IMR-90 (cell line): ENCODE measurements at regions not wholly inside any gene's neighbourhood (a gene's known extent, or its start where the extent isn't known, plus 50 kb on each side); places are given as distances from the start of the nearest gene placed in this dataset.
A peak's percentile ranks its signal among the peaks of the same experiment; 100 is the strongest.

ENCODE experiments used
- ATAC-seq: fragments of 200-7000 bp; cut with Tn5 transposase; 2 replicates; pipeline ENCODE4 v1.9.1; 2020; ENCODE audit warnings: low read depth, mild to moderate bottlenecking, moderate library complexity
- BruUV-seq: library from RNA; stranded (reverse); fragments of 400-500 nt; replicated peaks from 2 replicates; lab custom pipeline; 2021; lab: Mats Ljungman, UMichigan
- CTCF ChIA-PET: fragments of 300-600 bp; formaldehyde crosslinking; extraction: SDS; loops from one replicate; lab custom pipeline; 2021; ENCODE audit warnings: antibody characterized with exemption; lab: Yijun Ruan, JAX
- POLR2A ChIA-PET: fragments of 300-600 bp; sonication (Branson Sonifier 250); formaldehyde crosslinking; loops from one replicate; lab custom pipeline; 2022; ENCODE audit warnings: antibody characterized with exemption; ENCODE audit not compliant: unreplicated experiment; lab: Charles Lee
- DNase-seq: peaks from one replicate; pipeline ENCODE4 v3.0.0; 2013
- H2AFZ ChIP-seq: replicated peaks from 2 replicates; pipeline ENCODE3; 2013; ENCODE audit warnings: low read length, mild to moderate bottlenecking; ENCODE audit not compliant: poor library complexity
- H2AK5ac ChIP-seq: 2 replicates; pipeline ENCODE4 v1.6.1; 2013; ENCODE audit warnings: low read depth, low read length, inconsistent platforms
- H2AK9ac ChIP-seq: replicated peaks from 2 replicates; pipeline ENCODE3; 2013; ENCODE audit warnings: mild to moderate bottlenecking, low read depth, low read length, moderate library complexity; ENCODE audit not compliant: poor library complexity
- H2BK120ac ChIP-seq: 2 replicates; pipeline ENCODE4 v1.6.1; 2013; ENCODE audit warnings: low read depth, low read length, inconsistent platforms
- H2BK15ac ChIP-seq: 3 replicates; pipeline ENCODE4 v1.6.1; 2013; ENCODE audit warnings: low read depth, low read length, inconsistent platforms
- H2BK20ac ChIP-seq: 2 replicates; pipeline ENCODE4 v1.6.1; 2013; ENCODE audit warnings: low read depth, mild to moderate bottlenecking, inconsistent platforms, low read length, moderate library complexity
- H2BK5ac ChIP-seq: 2 replicates; pipeline ENCODE4 v1.6.1; 2013; ENCODE audit warnings: mild to moderate bottlenecking, low read depth, low read length, inconsistent platforms; ENCODE audit not compliant: poor library complexity, severe bottlenecking
- H3K14ac ChIP-seq: replicated peaks from 2 replicates; pipeline ENCODE4 v1.6.1; 2013; ENCODE audit warnings: low read depth, low read length, inconsistent platforms
- H3K18ac ChIP-seq: 2 replicates; pipeline ENCODE4 v1.6.1; 2013; ENCODE audit warnings: low read depth, low read length, control low read depth
- H3K23ac ChIP-seq: 2 replicates; pipeline ENCODE4 v1.6.1; 2013; ENCODE audit warnings: low read depth, low read length, inconsistent platforms
- H3K27ac ChIP-seq: 2 replicates; pipeline ENCODE4 v1.5.1; 2013; ENCODE audit warnings: mild to moderate bottlenecking, control low read depth, low read length; ENCODE audit not compliant: insufficient read depth
- H3K27me3 ChIP-seq: 2 replicates; pipeline ENCODE4 v1.6.1; 2013; ENCODE audit warnings: low read length; ENCODE audit not compliant: control insufficient read depth, insufficient read depth
- H3K36me3 ChIP-seq: 2 replicates; pipeline ENCODE4 v1.6.1; 2013; ENCODE audit warnings: low read length, mixed read lengths; ENCODE audit not compliant: control insufficient read depth, insufficient read depth
- H3K4ac ChIP-seq: 2 replicates; pipeline ENCODE4 v1.6.1; 2013; ENCODE audit warnings: low read depth, low read length, inconsistent platforms
- H3K4me1 ChIP-seq: 2 replicates; pipeline ENCODE4 v1.6.1; 2013; ENCODE audit warnings: low read length, mixed read lengths; ENCODE audit not compliant: control insufficient read depth, insufficient read depth
- H3K4me2 ChIP-seq: 2 replicates; pipeline ENCODE4 v1.6.1; 2013; ENCODE audit warnings: low read depth, mild to moderate bottlenecking, control low read depth, low read length, moderate library complexity
- H3K4me3 ChIP-seq: 2 replicates; pipeline ENCODE4 v1.5.1; 2013; ENCODE audit warnings: low read depth, mild to moderate bottlenecking, control low read depth, low read length, moderate library complexity; ENCODE audit not compliant: insufficient read depth
- H3K56ac ChIP-seq: 2 replicates; pipeline ENCODE4 v1.6.1; 2013; ENCODE audit warnings: low read length, inconsistent platforms; ENCODE audit not compliant: insufficient read depth; ENCODE audit errors: extremely low read depth
- H3K79me1 ChIP-seq, 2 experiments: 2 replicates each; pipeline ENCODE4 v1.6.1; 2013; ENCODE audit warnings: low read length in 2 of 2, inconsistent platforms in 1 of 2, low read depth in 1 of 2
- H3K9ac ChIP-seq: 2 replicates; pipeline ENCODE4 v1.6.1; 2013; ENCODE audit warnings: low read depth, low read length, control low read depth
- H3K9me1 ChIP-seq: 2 replicates; pipeline ENCODE4 v1.6.1; 2013; ENCODE audit warnings: low read length, inconsistent platforms; ENCODE audit not compliant: insufficient read depth
- H3K9me3 ChIP-seq: 2 replicates; pipeline ENCODE4 v1.6.1; 2013; ENCODE audit warnings: low read length; ENCODE audit not compliant: control insufficient read depth, insufficient read depth
- H4K20me1 ChIP-seq: 2 replicates; pipeline ENCODE4 v1.6.1; 2013; ENCODE audit warnings: low read length, inconsistent platforms; ENCODE audit not compliant: insufficient read depth
- H4K5ac ChIP-seq: 2 replicates; pipeline ENCODE4 v1.6.1; 2013; ENCODE audit warnings: mild to moderate bottlenecking, low read depth, low read length, control low read depth
- H4K8ac ChIP-seq, 2 experiments: 2 replicates each; pipeline ENCODE4 v1.6.1; 2013; ENCODE audit warnings: low read depth in 2 of 2, low read length in 2 of 2, control low read depth in 1 of 2, inconsistent platforms in 1 of 2
- H4K91ac ChIP-seq: 2 replicates; pipeline ENCODE4 v1.6.1; 2013; ENCODE audit warnings: low read depth, low read length, inconsistent platforms; ENCODE audit not compliant: insufficient read depth
- BHLHE40 ChIP-seq: fragments of 150-350 bp; IDR thresholded peaks from 2 replicates; pipeline ENCODE4 v1.6.1; 2016; ENCODE audit warnings: mild to moderate bottlenecking, low read depth, low read length
- CEBPB ChIP-seq: IDR thresholded peaks from 2 replicates; pipeline ENCODE4 v1.6.1; 2012; ENCODE audit warnings: low read depth, low read length, improper control_type of control experiment
- CHD1 ChIP-seq: IDR thresholded peaks from 2 replicates; pipeline ENCODE4 v1.6.1; 2012; ENCODE audit warnings: low read depth, low read length, improper control_type of control experiment
- CTCF ChIP-seq: conservative IDR thresholded peaks from 2 replicates; pipeline ENCODE4 v1.5.1; 2012; ENCODE audit warnings: mild to moderate bottlenecking, low read depth, low read length, improper control_type of control experiment
- MAFK ChIP-seq: IDR thresholded peaks from 2 replicates; pipeline ENCODE4 v1.6.1; 2012; ENCODE audit warnings: low read depth, low read length, improper control_type of control experiment
- MXI1 ChIP-seq: IDR thresholded peaks from 2 replicates; pipeline ENCODE4 v1.6.1; 2012; ENCODE audit warnings: low read depth, mild to moderate bottlenecking, low read length, moderate library complexity, borderline replicate concordance
- NFE2L2 ChIP-seq: fragments of 150-350 bp; IDR thresholded peaks from 2 replicates; pipeline ENCODE4 v1.6.1; 2016; ENCODE audit warnings: low read depth, mild to moderate bottlenecking, low read length
- POLR2A ChIP-seq: IDR thresholded peaks from 2 replicates; pipeline ENCODE4 v1.6.1; 2012; ENCODE audit warnings: mild to moderate bottlenecking, low read depth, low read length
- RCOR1 ChIP-seq: IDR thresholded peaks from 2 replicates; pipeline ENCODE4 v1.6.1; 2012; ENCODE audit warnings: mild to moderate bottlenecking, low read length, improper control_type of control experiment; ENCODE audit not compliant: insufficient replicate concordance
- RFX5 ChIP-seq: IDR thresholded peaks from 2 replicates; pipeline ENCODE4 v1.8.0; 2012; ENCODE audit warnings: low read depth, mild to moderate bottlenecking, low read length, moderate library complexity
- SMC3 ChIP-seq: fragments of 150-350 bp; IDR thresholded peaks from 2 replicates; pipeline ENCODE4 v1.6.1; 2016; ENCODE audit warnings: low read depth, mild to moderate bottlenecking, antibody characterized with exemption, low read length, moderate library complexity
- WGBS, 2 experiments: methylation state at CpG; one replicate each; pipeline versions ENCODE4 v1.1.5 to v1.1.7; 2013; ENCODE audit warnings: missing lambda C conversion rate in 2 of 2; ENCODE audit not compliant: insufficient read length in 1 of 2; ENCODE audit errors: extremely low coverage in 2 of 2; 5-methylcytosine and 5-hydroxymethylcytosine counted together
- dilution Hi-C: fragments of 300-500 bp; cut with HindIII; formaldehyde crosslinking; loops from one replicate; pipeline ENCODE4 v1.14.3; 2018; ENCODE audit warnings: low sequenced_read_pairs; ENCODE audit not compliant: unreplicated experiment
- in situ Hi-C: fragments of 300-500 bp; cut with MboI; formaldehyde crosslinking; loops from 3 replicates; pipeline ENCODE4 v1.14.3; 2019; ENCODE audit warnings: low sequenced_read_pairs, inconsistent platforms, mixed read lengths
- intact Hi-C: fragments of 100-400 bp; cut with micrococcal nuclease; formaldehyde crosslinking; loops from 2 replicates; pipeline ENCODE4 v1.10.0; 2022
- TF ChIP-seq, protein P1 (sequence below): fragments of 150-350 bp; IDR thresholded peaks from 2 replicates; pipeline ENCODE4 v1.6.1; 2016; ENCODE audit warnings: low read depth, mild to moderate bottlenecking, low read length, moderate library complexity, borderline replicate concordance
- TF ChIP-seq, protein P2 (sequence below): fragments of 150-350 bp; IDR thresholded peaks from 2 replicates; pipeline ENCODE4 v1.6.1; 2017; ENCODE audit warnings: mild to moderate bottlenecking, antibody characterized with exemption, low read length, low read depth

GRCh38 chr1:59215766-59216291 lies 81.1 kb upstream of the FGGY start:
- no peak overlapping the region for H3K9ac ChIP-seq
- H3K79me1 ChIP-seq = no peaks in the 10 kb centered on the region
- in situ Hi-C loops (no loop called here), intact Hi-C loops (no loop called here), dilution Hi-C loops (no loop called here)
- CTCF ChIA-PET = interaction anchor here (0.6 kb wide), 1 partner anchor 305 kb away, joined by 3 read pairs; no protein-coding TSS in a partner anchor
- H3K56ac ChIP-seq = no peak overlapping the region
- no peak overlapping the region; the same call in 1 of the 2 replicates for H3K18ac ChIP-seq
- no peak for TF ChIP-seq POLR2A
- TF ChIP-seq BHLHE40 = no peak
- no peak for TF ChIP-seq CHD1
- TF ChIP-seq RFX5 = no peak
- no peak for TF ChIP-seq MXI1
- TF ChIP-seq, protein P1, sequence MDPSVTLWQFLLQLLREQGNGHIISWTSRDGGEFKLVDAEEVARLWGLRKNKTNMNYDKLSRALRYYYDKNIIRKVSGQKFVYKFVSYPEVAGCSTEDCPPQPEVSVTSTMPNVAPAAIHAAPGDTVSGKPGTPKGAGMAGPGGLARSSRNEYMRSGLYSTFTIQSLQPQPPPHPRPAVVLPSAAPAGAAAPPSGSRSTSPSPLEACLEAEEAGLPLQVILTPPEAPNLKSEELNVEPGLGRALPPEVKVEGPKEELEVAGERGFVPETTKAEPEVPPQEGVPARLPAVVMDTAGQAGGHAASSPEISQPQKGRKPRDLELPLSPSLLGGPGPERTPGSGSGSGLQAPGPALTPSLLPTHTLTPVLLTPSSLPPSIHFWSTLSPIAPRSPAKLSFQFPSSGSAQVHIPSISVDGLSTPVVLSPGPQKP = no peak
- TF ChIP-seq, protein P2, sequence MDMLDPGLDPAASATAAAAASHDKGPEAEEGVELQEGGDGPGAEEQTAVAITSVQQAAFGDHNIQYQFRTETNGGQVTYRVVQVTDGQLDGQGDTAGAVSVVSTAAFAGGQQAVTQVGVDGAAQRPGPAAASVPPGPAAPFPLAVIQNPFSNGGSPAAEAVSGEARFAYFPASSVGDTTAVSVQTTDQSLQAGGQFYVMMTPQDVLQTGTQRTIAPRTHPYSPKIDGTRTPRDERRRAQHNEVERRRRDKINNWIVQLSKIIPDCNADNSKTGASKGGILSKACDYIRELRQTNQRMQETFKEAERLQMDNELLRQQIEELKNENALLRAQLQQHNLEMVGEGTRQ = no peak
- no peak for TF ChIP-seq NFE2L2
- TF ChIP-seq CTCF = no peak
- no peak for TF ChIP-seq CEBPB
- TF ChIP-seq SMC3 = no peak
- no peak for TF ChIP-seq RCOR1
- TF ChIP-seq MAFK = no peak
- no TSS peak for BruUV-seq
- H2AK5ac ChIP-seq = peak overlapping the region; percentile 52
- H4K91ac ChIP-seq = peak overlapping the region; percentile 11; the same call in 1 of the 2 replicates
- no peak overlapping the region for H3K4me3 ChIP-seq
- H3K4ac ChIP-seq = peak overlapping the region; percentile 77; the same call in 1 of the 2 replicates
- no peak overlapping the region for H2BK20ac ChIP-seq
- no peak overlapping the region for H3K23ac ChIP-seq
- DNase-seq (no peak), ATAC-seq (no peak)
- no peak overlapping the region for H2BK120ac ChIP-seq
- WGBS, 2 experiments = 75% methylated on average over 3 of the region's 6 CpGs; no CpG with 5 or more reads in 1 of the 2 experiments
- 0 out of 2 replicates have a peak overlapping the region, but pooled peaks have one; percentile 50 for H3K14ac ChIP-seq
- no peak overlapping the region for H2AFZ ChIP-seq
- H4K8ac ChIP-seq = no peak overlapping the region
- H3K27me3 ChIP-seq = no peaks in the 10 kb centered on the region
- H3K9me3 ChIP-seq = no peaks in the 10 kb centered on the region
- H2AK9ac ChIP-seq = no peak overlapping the region
- H3K4me2 ChIP-seq = no peak overlapping the region
- 0 out of 3 replicates have a peak overlapping the region, but pooled peaks have one; percentile 53 for H2BK15ac ChIP-seq
- H3K4me1 ChIP-seq = peaks cover 21% of the 10 kb centered on the region
- H4K20me1 ChIP-seq = no peaks in the 10 kb centered on the region
- H3K9me1 ChIP-seq = peaks cover 6% of the 10 kb centered on the region; the same call in 1 of the 2 replicates
- no peak overlapping the region for H3K27ac ChIP-seq
- POLR2A ChIA-PET = no interaction called here
- H3K36me3 ChIP-seq = no peaks in the 10 kb centered on the region
- no peak overlapping the region for H2BK5ac ChIP-seq
- H4K5ac ChIP-seq = no peak overlapping the region; the same call in 1 of the 2 replicates
